ENCODE measurements at regions not wholly inside any gene's neighbourhood (a gene's known extent, or its start where the extent isn't known, plus 50 kb on each side); places are given as distances from the start of the nearest gene placed in this dataset.

DNA sequence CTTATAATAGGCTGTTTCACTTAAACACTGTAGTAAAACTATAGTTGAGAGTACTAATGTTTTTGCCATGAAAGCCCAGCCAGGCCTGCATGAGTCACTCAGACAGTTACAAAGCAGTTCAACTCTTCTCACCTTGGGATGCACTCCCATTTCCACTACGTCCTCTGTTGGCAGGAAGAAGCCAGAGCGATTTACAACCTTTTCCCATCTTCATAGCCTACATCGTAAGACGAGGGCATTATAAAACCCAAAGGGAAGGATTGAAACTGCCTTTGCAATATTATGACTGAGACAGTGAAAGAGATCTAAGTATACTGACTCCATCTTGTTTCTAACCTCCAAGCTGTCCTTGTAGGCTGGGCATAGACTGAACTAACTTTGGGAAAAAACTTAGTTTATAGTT lies 71.8 kb upstream of the CSF1 start:
- TF ChIP-seq TAF1 (IDR thresholded peaks at IDR 0.05; ENCODE audit: low read depth): no peak
- no peak for TF ChIP-seq FOXM1 (IDR thresholded peaks at IDR 0.05; ENCODE audit: borderline replicate concordance, low read depth)
- no peak for TF ChIP-seq TCF12 (IDR thresholded peaks at IDR 0.05; ENCODE audit: low read depth)
- no peak for TF ChIP-seq CEBPB (IDR thresholded peaks at IDR 0.05)
- TF ChIP-seq, protein P1, sequence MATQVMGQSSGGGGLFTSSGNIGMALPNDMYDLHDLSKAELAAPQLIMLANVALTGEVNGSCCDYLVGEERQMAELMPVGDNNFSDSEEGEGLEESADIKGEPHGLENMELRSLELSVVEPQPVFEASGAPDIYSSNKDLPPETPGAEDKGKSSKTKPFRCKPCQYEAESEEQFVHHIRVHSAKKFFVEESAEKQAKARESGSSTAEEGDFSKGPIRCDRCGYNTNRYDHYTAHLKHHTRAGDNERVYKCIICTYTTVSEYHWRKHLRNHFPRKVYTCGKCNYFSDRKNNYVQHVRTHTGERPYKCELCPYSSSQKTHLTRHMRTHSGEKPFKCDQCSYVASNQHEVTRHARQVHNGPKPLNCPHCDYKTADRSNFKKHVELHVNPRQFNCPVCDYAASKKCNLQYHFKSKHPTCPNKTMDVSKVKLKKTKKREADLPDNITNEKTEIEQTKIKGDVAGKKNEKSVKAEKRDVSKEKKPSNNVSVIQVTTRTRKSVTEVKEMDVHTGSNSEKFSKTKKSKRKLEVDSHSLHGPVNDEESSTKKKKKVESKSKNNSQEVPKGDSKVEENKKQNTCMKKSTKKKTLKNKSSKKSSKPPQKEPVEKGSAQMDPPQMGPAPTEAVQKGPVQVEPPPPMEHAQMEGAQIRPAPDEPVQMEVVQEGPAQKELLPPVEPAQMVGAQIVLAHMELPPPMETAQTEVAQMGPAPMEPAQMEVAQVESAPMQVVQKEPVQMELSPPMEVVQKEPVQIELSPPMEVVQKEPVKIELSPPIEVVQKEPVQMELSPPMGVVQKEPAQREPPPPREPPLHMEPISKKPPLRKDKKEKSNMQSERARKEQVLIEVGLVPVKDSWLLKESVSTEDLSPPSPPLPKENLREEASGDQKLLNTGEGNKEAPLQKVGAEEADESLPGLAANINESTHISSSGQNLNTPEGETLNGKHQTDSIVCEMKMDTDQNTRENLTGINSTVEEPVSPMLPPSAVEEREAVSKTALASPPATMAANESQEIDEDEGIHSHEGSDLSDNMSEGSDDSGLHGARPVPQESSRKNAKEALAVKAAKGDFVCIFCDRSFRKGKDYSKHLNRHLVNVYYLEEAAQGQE (IDR thresholded peaks at IDR 0.05; ENCODE audit: low read depth): no peak
- TF ChIP-seq EP300 (IDR thresholded peaks at IDR 0.05; ENCODE audit: borderline replicate concordance): no peak
- TF ChIP-seq EGR1 (IDR thresholded peaks at IDR 0.05): no peak
- TF ChIP-seq, protein P2, sequence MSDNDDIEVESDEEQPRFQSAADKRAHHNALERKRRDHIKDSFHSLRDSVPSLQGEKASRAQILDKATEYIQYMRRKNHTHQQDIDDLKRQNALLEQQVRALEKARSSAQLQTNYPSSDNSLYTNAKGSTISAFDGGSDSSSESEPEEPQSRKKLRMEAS (IDR thresholded peaks at IDR 0.05): no peak
- no peak for TF ChIP-seq YY1 (IDR thresholded peaks at IDR 0.05; ENCODE audit: low read depth)
- TF ChIP-seq, protein P3, sequence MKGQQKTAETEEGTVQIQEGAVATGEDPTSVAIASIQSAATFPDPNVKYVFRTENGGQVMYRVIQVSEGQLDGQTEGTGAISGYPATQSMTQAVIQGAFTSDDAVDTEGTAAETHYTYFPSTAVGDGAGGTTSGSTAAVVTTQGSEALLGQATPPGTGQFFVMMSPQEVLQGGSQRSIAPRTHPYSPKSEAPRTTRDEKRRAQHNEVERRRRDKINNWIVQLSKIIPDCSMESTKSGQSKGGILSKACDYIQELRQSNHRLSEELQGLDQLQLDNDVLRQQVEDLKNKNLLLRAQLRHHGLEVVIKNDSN (IDR thresholded peaks at IDR 0.05): no peak

All from Ishikawa (cell line).